ENCODE measurements at regions not wholly inside any gene's neighbourhood (a gene's known extent, or its start where the extent isn't known, plus 50 kb on each side); places are given as distances from the start of the nearest gene placed in this dataset.

DNA sequence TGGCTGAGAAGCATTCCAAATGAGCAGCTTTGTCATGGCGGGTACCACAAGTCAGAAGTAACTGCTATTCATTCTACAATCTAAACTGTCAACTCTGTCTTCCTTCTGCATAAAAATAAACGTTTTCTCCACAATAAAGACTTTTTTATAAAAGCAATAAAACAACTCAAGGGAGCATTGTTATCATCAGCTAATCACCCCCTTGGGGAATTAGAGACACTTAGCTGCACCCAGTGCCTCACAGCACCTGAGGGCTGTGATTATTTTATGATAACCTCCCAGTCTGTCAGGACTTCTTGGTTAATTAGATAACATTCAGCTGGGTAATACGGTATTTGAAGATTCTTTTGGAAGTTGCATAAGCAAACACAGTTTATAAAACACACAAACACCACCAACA lies 155.6 kb downstream of the PPP1R3A start:
- TF ChIP-seq, protein P1, sequence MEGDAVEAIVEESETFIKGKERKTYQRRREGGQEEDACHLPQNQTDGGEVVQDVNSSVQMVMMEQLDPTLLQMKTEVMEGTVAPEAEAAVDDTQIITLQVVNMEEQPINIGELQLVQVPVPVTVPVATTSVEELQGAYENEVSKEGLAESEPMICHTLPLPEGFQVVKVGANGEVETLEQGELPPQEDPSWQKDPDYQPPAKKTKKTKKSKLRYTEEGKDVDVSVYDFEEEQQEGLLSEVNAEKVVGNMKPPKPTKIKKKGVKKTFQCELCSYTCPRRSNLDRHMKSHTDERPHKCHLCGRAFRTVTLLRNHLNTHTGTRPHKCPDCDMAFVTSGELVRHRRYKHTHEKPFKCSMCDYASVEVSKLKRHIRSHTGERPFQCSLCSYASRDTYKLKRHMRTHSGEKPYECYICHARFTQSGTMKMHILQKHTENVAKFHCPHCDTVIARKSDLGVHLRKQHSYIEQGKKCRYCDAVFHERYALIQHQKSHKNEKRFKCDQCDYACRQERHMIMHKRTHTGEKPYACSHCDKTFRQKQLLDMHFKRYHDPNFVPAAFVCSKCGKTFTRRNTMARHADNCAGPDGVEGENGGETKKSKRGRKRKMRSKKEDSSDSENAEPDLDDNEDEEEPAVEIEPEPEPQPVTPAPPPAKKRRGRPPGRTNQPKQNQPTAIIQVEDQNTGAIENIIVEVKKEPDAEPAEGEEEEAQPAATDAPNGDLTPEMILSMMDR (IDR thresholded peaks at IDR 0.05; ENCODE audit: control extremely low read depth, extremely low read depth), result no peak
- Histone ChIP-seq H3K27me3 (ENCODE audit: control insufficient read depth in 3 of 3, insufficient read depth in 3 of 3, low read length in 2 of 3) (no peaks in the 10 kb centered on the region), H3K4me1 (ENCODE audit: control insufficient read depth in 5 of 5, insufficient read depth in 5 of 5, low read length in 5 of 5) (no peaks in the 10 kb centered on the region), H3K27ac (ENCODE audit: low read depth in 1 of 2, low read length in 1 of 2) (no peak overlapping the region), H3K9ac (ENCODE audit: insufficient read depth in 1 of 2, low read length in 2 of 2) (no peak overlapping the region), H3K36me3 (ENCODE audit: control insufficient read depth in 4 of 4, insufficient read depth in 4 of 4, low read length in 4 of 4) (no peaks in the 10 kb centered on the region), H3K9me3 (ENCODE audit: control insufficient read depth in 4 of 4, insufficient read depth in 3 of 4, low read length in 3 of 4) (no peaks in the 10 kb centered on the region), H3K4me3 (no peak overlapping the region)
- WGBS, 2 donors, result 44 to 60% methylated on average over 3 of the region's 3 CpGs
- DNase-seq (no peak), ATAC-seq (ENCODE audit: insufficient read depth, low FRiP score) (no peak)

GRCh38 chr7:113756250-113756649 lies 162.6 kb downstream of the PPP1R3A start:
- no peaks in the 10 kb centered on the region for H3K9me3 ChIP-seq (ENCODE audit: control insufficient read depth in 4 of 4, insufficient read depth in 3 of 4, low read length in 3 of 4)
- WGBS, 2 donors, result 96% methylated on average over 1 of the region's 1 CpG

DNA sequence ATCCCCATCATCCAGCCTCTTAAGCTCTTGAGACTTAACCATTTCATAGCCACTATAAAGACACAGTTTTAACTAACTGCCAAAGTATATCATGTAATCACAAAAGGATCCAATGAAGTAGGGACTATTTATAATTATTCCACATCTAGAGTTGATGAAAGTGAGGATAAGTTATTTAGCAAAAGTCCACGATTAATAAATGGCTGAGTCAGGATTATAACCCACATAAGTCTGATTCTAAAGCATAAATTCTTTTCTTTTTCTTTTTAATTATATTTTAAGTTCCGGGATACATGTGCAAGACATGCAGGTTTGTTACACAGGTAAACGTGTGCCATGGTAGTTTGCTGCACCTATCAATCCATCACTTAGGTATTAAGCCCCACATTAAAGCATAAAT lies 166.1 kb downstream of the PPP1R3A start:
- DNase-seq (no peak), ATAC-seq (ENCODE audit: insufficient read depth, low FRiP score) (no peak)
- H3K9ac ChIP-seq (ENCODE audit: insufficient read depth in 1 of 2, low read length in 2 of 2), result no peak overlapping the region
- no peak overlapping the region for H3K27ac ChIP-seq (ENCODE audit: low read depth in 1 of 2, low read length in 1 of 2)
- H3K9me3 ChIP-seq (ENCODE audit: control insufficient read depth in 4 of 4, insufficient read depth in 3 of 4, low read length in 3 of 4), result no peaks in the 10 kb centered on the region
- no peaks in the 10 kb centered on the region for H3K4me1 ChIP-seq (ENCODE audit: control insufficient read depth in 5 of 5, insufficient read depth in 5 of 5, low read length in 5 of 5)
- H3K36me3 ChIP-seq (ENCODE audit: control insufficient read depth in 4 of 4, insufficient read depth in 4 of 4, low read length in 4 of 4), result no peaks in the 10 kb centered on the region
- WGBS, 2 donors, result 82 to 85% methylated on average over 3 of the region's 3 CpGs
- no peak overlapping the region for H3K4me3 ChIP-seq
- TF ChIP-seq, protein P1 (IDR thresholded peaks at IDR 0.05; ENCODE audit: control extremely low read depth, extremely low read depth), result no peak
- H3K27me3 ChIP-seq (ENCODE audit: control insufficient read depth in 3 of 3, insufficient read depth in 3 of 3, low read length in 2 of 3), result no peaks in the 10 kb centered on the region

More at GRCh38 chr7:113756250-113756649, 162.6 kb downstream of the PPP1R3A start:
- TF ChIP-seq, protein P1 (IDR thresholded peaks at IDR 0.05; ENCODE audit: control extremely low read depth, extremely low read depth), result no peak
- DNase-seq (no peak), ATAC-seq (ENCODE audit: insufficient read depth, low FRiP score) (no peak)
- H3K27me3 ChIP-seq (ENCODE audit: control insufficient read depth in 3 of 3, insufficient read depth in 3 of 3, low read length in 2 of 3), result no peaks in the 10 kb centered on the region
- H3K9ac ChIP-seq (ENCODE audit: insufficient read depth in 1 of 2, low read length in 2 of 2), result no peak overlapping the region
- H3K36me3 ChIP-seq (ENCODE audit: control insufficient read depth in 4 of 4, insufficient read depth in 4 of 4, low read length in 4 of 4), result no peaks in the 10 kb centered on the region
- no peak overlapping the region for H3K27ac ChIP-seq (ENCODE audit: low read depth in 1 of 2, low read length in 1 of 2)
- no peak overlapping the region for H3K4me3 ChIP-seq
- no peaks in the 10 kb centered on the region for H3K4me1 ChIP-seq (ENCODE audit: control insufficient read depth in 5 of 5, insufficient read depth in 5 of 5, low read length in 5 of 5)

DNA sequence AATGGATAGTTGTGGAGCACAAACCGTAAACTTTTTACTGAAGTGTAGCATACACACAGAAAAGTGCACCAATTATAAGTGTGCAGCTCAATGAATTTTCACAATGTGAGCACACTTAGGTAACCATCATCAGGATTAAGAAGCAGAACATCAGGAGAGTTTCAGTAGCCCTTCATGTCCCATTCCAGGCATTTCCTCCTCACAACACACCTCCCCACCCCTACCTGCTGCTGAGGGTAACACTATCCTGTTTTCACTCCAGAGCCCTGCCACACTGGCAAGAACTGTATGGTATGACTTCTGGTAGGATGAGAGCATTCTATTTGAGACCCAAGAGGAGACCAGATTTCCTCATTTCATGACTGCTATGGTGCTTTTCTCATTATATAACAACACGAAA lies 166.5 kb downstream of the PPP1R3A start:
- 48 to 51% methylated on average over 2 of the region's 2 CpGs for WGBS, 2 donors
- ATAC-seq (ENCODE audit: insufficient read depth, low FRiP score) (no peak), DNase-seq (no peak)
- H3K4me3 ChIP-seq, result no peak overlapping the region
- TF ChIP-seq, protein P1 (IDR thresholded peaks at IDR 0.05; ENCODE audit: control extremely low read depth, extremely low read depth), result no peak
- no peaks in the 10 kb centered on the region for H3K36me3 ChIP-seq (ENCODE audit: control insufficient read depth in 4 of 4, insufficient read depth in 4 of 4, low read length in 4 of 4)
- H3K27ac ChIP-seq (ENCODE audit: low read depth in 1 of 2, low read length in 1 of 2), result no peak overlapping the region
- no peaks in the 10 kb centered on the region for H3K9me3 ChIP-seq (ENCODE audit: control insufficient read depth in 4 of 4, insufficient read depth in 3 of 4, low read length in 3 of 4)
- H3K9ac ChIP-seq (ENCODE audit: insufficient read depth in 1 of 2, low read length in 2 of 2), result no peak overlapping the region
- H3K27me3 ChIP-seq (ENCODE audit: control insufficient read depth in 3 of 3, insufficient read depth in 3 of 3, low read length in 2 of 3), result no peaks in the 10 kb centered on the region
- no peaks in the 10 kb centered on the region for H3K4me1 ChIP-seq (ENCODE audit: control insufficient read depth in 5 of 5, insufficient read depth in 5 of 5, low read length in 5 of 5)
